HFF-Myc (cell line): ENCODE measurements at regions not wholly inside any gene's neighbourhood (a gene's known extent, or its start where the extent isn't known, plus 50 kb on each side); places are given as distances from the start of the nearest gene placed in this dataset.

ENCODE experiments used
- DNase-seq: peaks from one replicate; pipeline ENCODE4 v3.0.0-alpha.2; 2011; ENCODE audit warnings: low read depth; ENCODE audit errors: extremely low read depth
- H3K4me3 ChIP-seq: replicated peaks from 2 replicates; pipeline ENCODE4 v1.5.1; 2011; ENCODE audit warnings: low read depth, mild to moderate bottlenecking, control low read depth, low read length
- TF ChIP-seq, protein P1 (sequence below): IDR thresholded peaks from 2 replicates; pipeline ENCODE4 v1.5.1; 2012; ENCODE audit warnings: mild to moderate bottlenecking, low read depth, low read length, control low read depth; ENCODE audit errors: missing control alignments

DNA sequence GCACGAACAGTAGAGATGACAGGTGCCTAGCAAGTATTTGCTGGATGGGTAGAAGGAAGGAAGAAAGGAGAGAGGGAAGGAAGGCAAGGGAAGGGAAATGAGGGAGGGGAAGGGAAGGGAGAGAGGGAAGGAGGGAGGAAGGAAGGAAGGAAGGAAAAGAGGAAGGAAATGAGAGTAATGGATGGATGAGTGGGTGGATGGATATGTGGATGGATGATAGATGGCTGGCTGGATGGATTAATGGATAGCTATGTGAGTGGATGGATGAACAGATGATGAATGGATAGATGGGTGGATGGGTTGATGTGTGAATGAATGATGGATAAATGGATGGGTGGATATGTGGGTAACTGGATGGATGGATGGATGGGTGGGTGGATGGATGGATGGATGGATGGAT, 125.9 kb upstream of the FGF3 start:
- DNase-seq = no peak
- TF ChIP-seq, protein P1, sequence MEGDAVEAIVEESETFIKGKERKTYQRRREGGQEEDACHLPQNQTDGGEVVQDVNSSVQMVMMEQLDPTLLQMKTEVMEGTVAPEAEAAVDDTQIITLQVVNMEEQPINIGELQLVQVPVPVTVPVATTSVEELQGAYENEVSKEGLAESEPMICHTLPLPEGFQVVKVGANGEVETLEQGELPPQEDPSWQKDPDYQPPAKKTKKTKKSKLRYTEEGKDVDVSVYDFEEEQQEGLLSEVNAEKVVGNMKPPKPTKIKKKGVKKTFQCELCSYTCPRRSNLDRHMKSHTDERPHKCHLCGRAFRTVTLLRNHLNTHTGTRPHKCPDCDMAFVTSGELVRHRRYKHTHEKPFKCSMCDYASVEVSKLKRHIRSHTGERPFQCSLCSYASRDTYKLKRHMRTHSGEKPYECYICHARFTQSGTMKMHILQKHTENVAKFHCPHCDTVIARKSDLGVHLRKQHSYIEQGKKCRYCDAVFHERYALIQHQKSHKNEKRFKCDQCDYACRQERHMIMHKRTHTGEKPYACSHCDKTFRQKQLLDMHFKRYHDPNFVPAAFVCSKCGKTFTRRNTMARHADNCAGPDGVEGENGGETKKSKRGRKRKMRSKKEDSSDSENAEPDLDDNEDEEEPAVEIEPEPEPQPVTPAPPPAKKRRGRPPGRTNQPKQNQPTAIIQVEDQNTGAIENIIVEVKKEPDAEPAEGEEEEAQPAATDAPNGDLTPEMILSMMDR = no peak
- H3K4me3 ChIP-seq = no peak overlapping the region

DNA sequence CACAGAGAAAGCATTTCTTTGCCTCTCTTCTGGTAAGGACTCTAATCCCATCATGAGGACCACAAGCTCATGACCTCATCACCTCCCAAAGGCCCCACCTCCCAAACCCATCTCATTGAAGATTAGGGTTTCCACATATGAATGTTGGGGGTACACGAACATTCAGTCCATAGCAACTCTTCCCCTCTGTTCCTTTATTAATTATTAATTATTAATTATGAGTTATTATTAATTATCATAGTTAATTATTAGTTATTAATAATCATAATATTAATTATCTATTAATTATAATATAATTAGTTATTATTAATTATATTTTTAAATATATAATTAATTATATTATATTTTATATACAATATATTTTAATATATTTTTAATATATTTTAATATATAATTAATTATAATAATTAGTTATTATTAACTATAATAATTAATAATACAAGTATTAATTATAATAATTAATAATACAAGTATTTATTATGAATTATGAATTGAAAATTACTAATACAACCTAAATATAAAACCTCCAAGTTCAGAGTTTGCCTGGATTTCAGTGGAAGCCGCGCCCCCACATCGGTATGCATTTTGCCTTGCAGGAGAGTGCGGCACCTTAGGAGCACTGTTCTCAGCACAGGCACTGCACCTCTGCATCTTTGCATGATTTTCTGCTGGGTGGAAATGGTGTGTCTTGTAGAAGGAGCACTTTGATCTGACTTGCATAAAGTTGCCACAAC, 128.0 kb upstream of the FGF3 start:
- no peak overlapping the region for H3K4me3 ChIP-seq
- DNase-seq = no peak
- TF ChIP-seq, protein P1 = no peak

DNA sequence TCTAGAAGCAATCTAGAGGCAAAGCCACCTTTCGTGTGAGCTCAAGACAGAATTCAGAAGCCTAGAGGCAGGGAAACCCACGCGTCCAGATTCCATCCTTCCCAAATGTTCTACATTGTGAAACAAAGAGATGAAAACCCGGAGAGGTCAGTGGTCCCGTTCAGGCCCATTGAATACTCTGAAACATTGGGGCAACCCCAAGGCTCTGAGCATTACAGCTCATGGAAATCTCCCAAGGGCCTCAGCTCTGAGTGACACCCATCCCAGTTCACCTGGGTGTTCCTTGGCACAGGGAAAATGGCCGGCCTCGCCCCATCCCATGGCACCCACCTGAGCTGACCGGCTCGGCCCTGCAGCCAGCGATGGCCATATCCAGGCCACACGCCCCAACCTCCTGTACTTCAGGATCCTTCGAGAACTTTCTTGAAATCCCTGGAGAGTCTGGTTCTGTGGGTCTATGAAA, 128.6 kb upstream of the FGF3 start:
- DNase-seq = no peak
- TF ChIP-seq, protein P1 = no peak
- H3K4me3 ChIP-seq = no peak overlapping the region

DNA sequence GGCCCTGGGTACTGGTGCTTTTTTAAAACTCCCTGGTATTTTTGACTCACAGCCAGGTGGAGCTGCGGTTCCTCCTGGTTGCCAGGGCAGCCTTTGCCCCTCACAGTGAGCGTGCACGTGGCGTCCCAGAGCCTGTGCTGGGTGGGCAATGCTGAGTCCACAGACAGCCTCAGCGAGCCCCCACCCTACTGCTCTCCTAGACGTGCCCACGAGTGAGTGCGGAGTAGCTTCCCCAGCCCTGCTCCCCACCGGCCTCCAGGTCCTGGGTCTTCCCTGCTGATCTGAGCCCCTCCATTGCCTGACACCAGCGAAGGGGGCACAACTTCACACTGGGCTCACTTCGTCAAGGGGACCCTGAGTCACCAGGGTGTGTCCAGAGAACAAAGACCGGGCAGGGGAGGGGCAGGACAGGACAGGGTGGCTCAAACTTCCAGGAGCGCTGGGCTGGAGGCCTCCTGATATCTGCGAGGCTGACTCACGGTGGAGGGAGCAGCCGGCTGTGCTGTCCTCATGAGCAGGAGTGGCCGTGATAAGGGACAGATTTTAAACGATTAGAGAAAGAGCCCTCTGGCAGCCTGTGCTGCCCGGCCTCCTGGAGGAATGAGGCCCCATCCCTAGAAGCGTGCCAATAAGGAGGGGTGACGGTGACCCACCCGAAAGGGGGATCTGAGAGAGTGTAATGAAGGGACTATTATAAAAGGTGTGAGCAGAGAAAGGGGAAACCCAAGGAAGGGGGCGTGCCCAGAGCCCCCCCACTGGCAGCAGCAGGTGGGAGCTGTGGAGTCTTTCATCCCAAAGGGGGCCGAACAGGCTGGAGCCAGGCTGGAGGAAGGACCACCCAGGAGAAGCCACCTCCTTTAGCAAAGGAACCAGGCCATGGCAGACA, 129.3 kb upstream of the FGF3 start:
- TF ChIP-seq, protein P1 = no peak
- DNase-seq = no peak
- no peak overlapping the region for H3K4me3 ChIP-seq

DNA sequence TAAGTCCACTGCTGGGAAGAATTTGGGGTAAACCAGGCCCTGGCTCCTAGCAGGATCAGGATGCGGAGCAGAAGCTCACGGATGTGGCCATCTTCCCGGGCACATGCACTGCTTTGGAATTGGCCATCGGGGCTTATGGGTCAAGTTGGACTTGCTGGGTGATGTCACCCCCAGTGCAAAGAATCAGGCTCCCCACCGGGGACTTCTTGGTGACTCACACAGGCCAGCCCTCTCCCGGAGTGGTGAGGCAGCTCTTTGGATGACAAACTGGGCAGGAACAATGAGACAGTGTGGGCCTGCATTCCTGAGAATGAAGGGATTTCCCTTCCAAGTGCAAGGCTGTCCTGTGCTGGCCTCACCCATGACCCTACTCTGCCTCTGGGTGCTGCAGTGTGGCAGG, 128.8 kb upstream of the ANO1 start:
- H3K4me3 ChIP-seq = no peak overlapping the region
- TF ChIP-seq, protein P1 = no peak
- no peak for DNase-seq

DNA sequence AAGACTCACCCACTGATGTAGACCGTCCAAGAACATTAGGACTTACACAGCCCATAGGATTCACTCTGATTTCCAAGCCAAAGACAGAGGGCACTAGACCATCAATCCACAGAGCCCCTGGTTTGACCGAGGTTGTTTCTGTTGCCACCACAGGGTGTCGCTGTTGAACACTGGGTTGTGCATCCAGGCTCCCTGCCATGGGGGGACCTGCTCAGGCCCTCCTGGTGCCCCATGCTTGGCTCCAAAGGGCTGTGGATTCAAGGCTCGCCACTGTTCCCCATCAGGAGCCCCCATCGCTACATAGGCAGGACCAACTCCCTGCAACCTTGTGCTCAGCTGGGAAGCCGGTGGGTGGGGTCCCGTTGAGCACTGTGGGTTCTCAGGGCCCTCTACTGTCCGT, 128.0 kb upstream of the ANO1 start:
- DNase-seq = no peak
- TF ChIP-seq, protein P1 = peak; percentile 58
- H3K4me3 ChIP-seq = no peak overlapping the region
